Colon (tissue), 2 donors: ENCODE measurements at regions not wholly inside any gene's neighbourhood (a gene's known extent, or its start where the extent isn't known, plus 50 kb on each side); places are given as distances from the start of the nearest gene placed in this dataset.

Source experiments
- FAIRE-seq: peaks from 2 replicates; lab custom pipeline; 2012; peaks lifted over from hg19 to GRCh38; lab: Jason Lieb, UNC
- donor health status: control.
- donor health status: control.

- no peak for FAIRE-seq
Observed at GRCh38 chr5:59959330-59959729, 65.8 kb upstream of the PDE4D start.

DNA sequence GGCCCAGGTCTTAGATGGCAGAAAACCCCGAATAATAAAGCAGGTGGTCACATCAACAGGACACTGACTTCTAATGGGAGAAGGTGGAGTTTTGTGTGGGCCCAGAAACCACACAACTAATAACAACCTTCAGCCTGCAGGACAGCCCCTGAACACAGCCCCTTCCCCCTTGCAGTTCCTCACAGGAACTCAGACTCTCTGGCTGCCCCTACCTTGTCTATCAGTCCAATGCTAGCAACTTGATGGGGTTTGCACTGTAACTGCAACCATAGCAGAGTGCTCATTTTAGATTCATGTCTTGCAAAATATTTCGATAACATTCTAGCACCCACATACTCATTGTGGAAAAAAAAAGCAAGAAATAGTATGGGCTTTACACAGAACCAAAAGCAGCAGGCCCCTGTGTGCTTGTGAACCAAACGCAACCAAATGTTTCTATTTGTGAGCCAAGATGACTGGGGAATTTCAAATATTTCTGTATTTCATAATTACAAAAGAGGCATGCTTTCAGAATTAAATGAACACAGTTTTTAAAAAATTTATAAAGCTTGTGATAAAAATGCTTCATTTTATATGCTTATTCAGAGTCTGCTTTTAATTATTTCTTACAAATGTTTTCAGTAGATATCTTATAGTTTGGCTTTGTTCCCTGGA is 62.7 kb upstream of the PDE4D start:
- no peak for FAIRE-seq

DNA sequence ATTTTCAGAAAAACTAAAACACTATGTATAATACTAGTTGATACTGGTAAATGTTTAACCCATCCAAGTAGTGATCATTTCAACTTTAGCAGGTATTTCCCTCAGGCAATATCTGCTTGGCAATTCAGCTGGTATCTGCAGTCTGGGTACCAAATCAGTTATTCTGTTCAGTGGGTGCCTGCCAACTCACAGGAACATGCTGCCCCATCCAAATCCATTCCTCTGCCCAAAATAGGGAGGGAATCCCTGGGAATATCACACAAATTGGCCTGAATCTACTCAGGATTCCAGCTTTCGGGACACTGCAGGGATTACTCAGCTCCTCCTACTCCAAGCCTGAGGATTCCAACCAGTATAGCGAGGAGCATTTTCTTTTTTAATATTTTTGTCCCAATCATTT is 61.7 kb upstream of the PDE4D start:
- no peak for FAIRE-seq

DNA sequence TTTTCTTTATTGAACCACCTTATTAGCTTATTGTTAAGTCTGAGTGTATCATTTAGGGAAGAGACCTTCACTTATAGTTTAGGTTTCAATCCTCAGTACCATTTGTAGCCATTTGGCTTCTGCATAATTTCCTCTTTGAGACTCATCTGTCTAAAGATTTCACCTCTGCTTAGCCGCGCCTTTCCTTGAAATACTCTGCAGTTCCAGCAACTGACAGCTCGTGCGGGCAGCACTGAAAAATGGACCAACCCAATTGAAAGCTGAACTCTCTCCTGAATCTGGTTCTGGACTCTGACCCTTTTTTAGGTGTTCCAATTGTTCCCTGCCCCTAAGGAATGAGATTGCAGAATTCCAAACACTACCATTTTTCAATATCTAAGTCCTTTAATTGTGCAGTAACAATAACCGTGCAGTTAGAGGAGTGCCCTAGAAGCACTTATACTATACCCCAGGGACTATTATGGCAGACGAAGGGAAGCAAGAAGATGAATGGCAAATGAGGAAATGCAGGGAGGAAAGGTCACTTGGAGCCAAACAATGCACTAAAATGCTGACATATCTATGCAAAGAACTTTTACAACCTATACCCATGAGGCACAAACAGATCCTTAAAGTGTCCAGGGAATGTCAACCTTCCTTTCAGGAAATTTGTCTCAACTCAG is 50.1 kb upstream of the PDE4D start:
- FAIRE-seq, result no peak
